ENCODE measurements at regions not wholly inside any gene's neighbourhood (a gene's known extent, or its start where the extent isn't known, plus 50 kb on each side); places are given as distances from the start of the nearest gene placed in this dataset.

GRCh38 chr2:49288113-49288705, 133.9 kb upstream of the FSHR start:
- no peak for TF ChIP-seq CTCF (conservative IDR thresholded peaks at IDR 0.05; ENCODE audit: low read depth)
- DNase-seq (ENCODE audit: low spot score), result no peak
- POLR2A ChIA-PET (ENCODE audit: low non-redundant PET), result no interaction called here
- CTCF ChIA-PET, result no interaction called here
- H3K27ac ChIP-seq, result no peak overlapping the region

DNA sequence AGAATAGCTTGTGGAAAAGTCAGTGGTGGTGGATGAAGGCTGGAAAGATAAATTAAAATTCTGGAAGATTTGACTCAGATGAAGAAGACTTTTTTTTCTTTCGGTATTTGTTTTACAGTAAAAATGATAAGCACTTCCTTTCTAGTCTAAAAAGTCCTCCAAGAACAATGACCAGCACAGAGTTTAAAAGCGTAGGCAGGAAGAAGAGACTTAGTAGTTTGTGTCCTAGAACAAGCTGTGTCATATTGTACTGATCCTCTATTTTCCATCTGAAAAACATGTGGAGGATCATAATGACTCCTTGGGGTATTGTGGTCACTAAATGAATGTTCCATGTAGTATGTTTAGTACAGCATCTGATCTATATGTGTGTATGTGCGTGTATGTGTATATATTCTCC, 132.4 kb upstream of the FSHR start:
- POLR2A ChIA-PET (ENCODE audit: low non-redundant PET), result no interaction called here
- CTCF ChIA-PET, result no interaction called here
- no peak overlapping the region for H3K27ac ChIP-seq
- DNase-seq (ENCODE audit: low spot score), result no peak
- TF ChIP-seq CTCF (conservative IDR thresholded peaks at IDR 0.05; ENCODE audit: low read depth), result no peak

DNA sequence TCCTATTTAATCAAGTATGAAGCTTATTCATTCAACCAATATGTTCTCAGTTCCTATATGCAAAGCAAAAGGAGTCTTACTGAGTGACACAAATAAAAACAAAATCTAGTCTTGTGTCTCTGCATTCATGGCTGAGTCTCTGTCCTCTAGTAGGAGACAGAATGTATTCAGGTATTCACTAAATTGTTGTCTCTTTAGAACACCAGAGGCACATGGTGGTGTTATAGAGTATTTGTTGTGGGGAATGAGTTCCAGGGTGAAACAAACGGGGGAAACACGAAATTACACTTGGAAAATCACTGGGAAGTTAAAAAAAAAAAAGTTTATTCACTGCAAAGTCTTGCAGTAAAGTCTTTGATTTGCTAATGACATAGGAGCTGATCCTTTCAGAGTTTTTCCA, 131.7 kb upstream of the FSHR start:
- TF ChIP-seq CTCF (conservative IDR thresholded peaks at IDR 0.05; ENCODE audit: low read depth), result no peak
- POLR2A ChIA-PET (ENCODE audit: low non-redundant PET), result no interaction called here
- H3K27ac ChIP-seq, result no peak overlapping the region
- no peak for DNase-seq (ENCODE audit: low spot score)
- CTCF ChIA-PET, result no interaction called here

DNA sequence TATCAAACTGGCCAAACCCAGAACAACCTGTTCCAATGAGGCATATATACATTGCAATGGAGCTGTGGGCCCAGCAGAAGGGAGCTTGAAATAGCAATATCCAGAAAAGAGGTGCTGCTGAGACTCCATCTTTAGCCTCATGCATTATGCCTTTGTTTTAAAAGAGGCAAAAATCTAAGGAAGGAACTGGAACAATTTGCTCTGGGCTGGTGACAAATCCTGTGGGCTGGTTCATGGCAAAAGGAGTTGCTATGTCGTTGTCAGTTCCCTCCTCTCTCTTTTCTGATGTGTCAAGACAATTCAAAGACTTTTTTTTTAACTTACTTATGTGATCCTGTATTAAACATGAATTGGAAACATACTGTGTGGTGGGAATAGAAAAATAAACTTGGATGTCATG, 124.2 kb upstream of the FSHR start:
- TF ChIP-seq CTCF (conservative IDR thresholded peaks at IDR 0.05; ENCODE audit: low read depth), result no peak
- CTCF ChIA-PET, result no interaction called here
- POLR2A ChIA-PET (ENCODE audit: low non-redundant PET), result no interaction called here
- no peak overlapping the region for H3K27ac ChIP-seq
- DNase-seq (ENCODE audit: low spot score), result no peak

DNA sequence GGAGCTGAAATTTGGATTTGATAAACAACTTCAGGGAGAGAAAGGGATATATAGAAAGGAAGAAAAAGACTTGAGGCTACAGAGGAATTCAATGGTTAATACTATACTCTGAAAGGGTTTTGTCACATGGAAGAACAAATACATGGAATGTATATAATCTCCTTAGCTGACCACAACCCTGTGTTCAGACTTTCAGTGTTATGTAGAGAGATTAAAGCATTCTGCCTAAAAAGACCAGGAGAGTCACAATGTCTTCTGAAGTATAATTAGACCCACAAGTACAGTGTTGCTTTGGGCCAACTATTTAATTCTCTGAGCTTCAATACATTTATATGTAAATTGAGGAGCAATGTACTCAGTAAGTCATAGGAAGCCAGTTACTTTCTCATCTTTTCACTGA, 123.8 kb upstream of the FSHR start:
- H3K27ac ChIP-seq, result no peak overlapping the region
- TF ChIP-seq CTCF (conservative IDR thresholded peaks at IDR 0.05; ENCODE audit: low read depth), result no peak
- CTCF ChIA-PET, result no interaction called here
- no peak for DNase-seq (ENCODE audit: low spot score)
- POLR2A ChIA-PET (ENCODE audit: low non-redundant PET), result no interaction called here

GRCh38 chr2:49271060-49271606, 116.8 kb upstream of the FSHR start:
- no peak for TF ChIP-seq CTCF (conservative IDR thresholded peaks at IDR 0.05; ENCODE audit: low read depth)

More at GRCh38 chr2:49271060-49271606, 116.8 kb upstream of the FSHR start:
- CTCF ChIA-PET, result no interaction called here
- no peak for DNase-seq (ENCODE audit: low spot score)
- POLR2A ChIA-PET (ENCODE audit: low non-redundant PET), result no interaction called here
- H3K27ac ChIP-seq, result no peak overlapping the region
